NB4 (cell line): ENCODE measurements at regions not wholly inside any gene's neighbourhood (a gene's known extent, or its start where the extent isn't known, plus 50 kb on each side); places are given as distances from the start of the nearest gene placed in this dataset.

Experiments
- CTCF ChIP-seq: IDR thresholded peaks from one replicate; pipeline ENCODE4 v1.5.1; 2012; ENCODE audit warnings: low read depth, low read length
- MAX ChIP-seq: IDR thresholded peaks from 2 replicates; pipeline ENCODE4 v1.6.1; 2011; ENCODE audit warnings: low read depth, low read length

GRCh38 chr9:116096853-116097252 lies 56.7 kb upstream of the PAPPA start:
- TF ChIP-seq CTCF (no peak), MAX (no peak)
